Stimulated activated CD8-positive, alpha-beta memory T cell treated with anti-CD3 and anti-CD28 coated beads, Interleukin-2, amount 100 ng/mL, for 48 hours (primary cell): ENCODE measurements at regions not wholly inside any gene's neighbourhood (a gene's known extent, or its start where the extent isn't known, plus 50 kb on each side); places are given as distances from the start of the nearest gene placed in this dataset.
"Not testable (repeated sequence)": the region's sequence is repeated elsewhere in the genome, so short reads cannot be mapped to it uniquely, and the experiment has no call there.

ENCODE experiments used
- DNase-seq, 2 donors: peaks; one replicate each; pipeline ENCODE4 v3.0.0-alpha.2; 2020; ENCODE audit warnings: low read depth in 2 of 2

DNA sequence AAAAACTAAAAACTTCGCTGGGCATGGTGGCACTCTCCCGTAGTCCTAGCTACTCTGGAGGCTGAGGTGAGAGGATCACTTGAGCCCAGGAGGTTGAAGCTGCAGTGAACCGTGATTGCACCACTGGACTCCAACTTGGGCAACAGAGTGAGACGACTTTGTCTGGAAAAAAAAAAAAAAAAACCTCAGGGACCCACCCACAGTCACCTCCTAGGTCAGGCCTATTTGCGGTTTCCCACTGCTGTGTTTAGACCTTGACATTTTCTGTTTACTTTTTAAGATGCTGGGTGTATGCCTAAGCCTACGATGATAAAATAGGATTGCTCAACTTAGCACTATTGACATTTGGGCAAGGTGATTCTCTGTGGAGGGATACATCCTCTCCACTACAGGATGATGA lies 197.4 kb upstream of the TBL1X start:
- no peak for DNase-seq

DNA sequence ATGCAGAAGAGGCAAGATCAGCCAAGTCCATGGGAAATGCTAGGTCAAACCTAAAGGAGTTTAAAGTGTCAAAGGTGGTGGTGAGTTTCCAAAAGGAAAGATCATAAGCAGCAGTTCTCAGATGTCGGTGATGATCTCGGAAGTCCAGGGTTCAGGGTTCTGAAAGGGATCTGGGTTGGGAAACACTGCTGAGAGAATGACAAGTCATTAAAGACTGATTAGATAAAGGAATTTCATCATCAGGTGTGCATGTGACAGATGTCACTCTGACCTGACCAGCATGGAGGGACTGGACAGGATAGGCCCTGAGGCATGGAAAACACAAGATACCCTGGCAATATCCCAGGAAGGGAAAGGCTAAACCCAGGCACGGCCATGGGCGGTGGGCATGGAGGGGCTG lies 195.7 kb upstream of the TBL1X start:
- no peak for DNase-seq

DNA sequence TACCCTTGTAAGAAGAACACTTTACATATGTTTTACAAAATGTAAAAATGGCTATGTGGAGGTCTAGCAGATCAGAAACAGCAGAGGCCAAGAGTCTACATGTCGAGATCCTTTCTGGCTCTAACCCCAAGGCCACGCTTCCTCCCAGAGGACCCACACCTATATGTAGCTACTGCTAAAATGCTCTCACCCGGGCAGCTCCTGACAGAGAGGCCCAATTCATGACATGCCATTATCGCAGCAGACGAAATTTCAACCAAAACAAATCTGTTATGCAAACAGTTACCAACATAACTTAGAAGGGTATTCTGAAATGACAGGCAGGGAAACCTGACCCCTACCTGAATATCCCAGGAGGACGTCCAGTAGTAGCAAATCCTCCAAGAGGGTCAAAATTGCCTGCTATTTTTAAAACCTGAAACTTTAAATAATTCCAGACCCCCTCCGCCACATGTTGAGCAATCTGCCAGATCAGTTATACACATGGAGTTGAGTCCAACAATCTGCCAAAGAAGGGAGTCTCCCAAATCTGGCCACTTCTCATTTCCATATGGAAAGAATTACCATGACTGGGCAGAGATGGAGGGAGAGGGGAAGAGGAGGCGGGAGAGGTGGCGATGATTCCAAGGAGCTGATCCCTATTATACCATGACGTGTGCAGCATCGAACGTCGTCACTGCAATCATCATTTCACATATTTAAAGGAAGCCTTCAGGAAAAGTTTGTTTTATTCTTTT lies 192.9 kb upstream of the TBL1X start:
- no peak for DNase-seq

DNA sequence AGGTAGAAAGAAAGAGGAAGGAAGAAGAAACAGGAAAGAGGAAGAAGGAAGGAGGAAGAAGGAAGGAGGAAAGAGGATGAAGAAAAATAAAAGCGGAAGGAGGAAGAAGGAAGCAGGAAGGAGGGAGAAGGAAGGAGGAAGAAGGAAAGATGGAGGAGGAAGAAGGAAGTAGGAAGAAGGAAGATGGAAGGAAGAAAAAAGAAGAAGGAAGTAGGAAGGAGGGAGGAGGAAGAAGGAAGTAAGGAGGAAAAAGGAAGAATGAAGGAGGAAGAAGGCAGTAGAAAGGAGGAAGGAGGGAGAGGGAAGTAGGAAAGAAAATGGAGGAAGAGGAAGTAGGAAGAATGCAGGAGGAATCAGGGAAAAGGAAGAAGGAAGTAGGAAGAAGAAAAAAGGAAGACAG lies 191.1 kb upstream of the TBL1X start:
- no peak for DNase-seq

DNA sequence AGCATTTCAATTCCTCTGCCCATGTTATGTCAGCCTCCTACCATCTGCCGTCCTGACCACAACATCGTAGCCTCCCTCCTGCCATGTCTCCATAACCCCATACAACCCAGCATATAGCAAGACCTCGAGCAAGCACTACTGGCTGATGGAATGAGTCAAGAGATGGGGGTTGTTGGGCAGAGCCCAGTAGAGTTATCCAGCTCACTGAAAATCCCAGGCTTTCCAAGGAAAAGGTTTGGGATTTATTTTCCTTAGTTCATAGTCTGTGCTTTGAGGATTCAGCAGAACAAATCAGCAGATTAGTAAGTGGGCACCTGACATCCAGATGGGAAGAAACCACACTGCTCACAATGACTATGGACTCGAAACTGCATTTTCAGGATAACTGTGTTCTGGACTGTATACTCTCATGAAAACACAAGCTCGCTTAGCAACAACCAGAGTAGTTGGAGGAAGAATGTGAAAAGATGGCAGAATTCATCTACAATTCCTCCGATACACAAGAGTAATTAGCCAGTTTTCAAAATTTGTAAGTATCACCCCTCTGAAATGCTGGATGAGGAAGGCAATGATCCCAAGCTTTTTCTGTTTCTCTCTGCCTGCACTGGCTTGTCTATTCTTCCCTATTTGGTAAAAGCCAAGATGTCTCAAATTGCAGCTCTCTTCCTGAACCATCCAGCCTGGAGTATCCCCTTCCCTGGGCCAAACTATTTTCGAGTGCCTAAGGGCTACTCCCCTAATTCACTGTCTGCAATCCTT lies 186.2 kb upstream of the TBL1X start:
- no peak for DNase-seq

DNA sequence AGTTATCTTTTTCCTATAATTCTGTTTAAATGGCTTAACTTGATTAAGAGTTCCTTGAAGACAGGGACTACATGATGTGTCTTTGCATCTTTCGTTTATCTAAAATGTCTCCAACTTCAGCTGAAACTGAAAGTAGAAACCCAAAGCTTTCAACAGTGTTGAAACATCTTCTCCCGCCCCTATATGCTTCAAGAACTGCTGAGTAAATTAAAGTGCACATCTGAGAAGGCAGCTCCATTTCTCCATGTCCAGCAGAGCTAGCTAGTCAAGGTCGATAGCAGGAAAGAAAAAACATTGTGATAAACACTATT lies 185.7 kb upstream of the TBL1X start:
- DNase-seq = no peak

DNA sequence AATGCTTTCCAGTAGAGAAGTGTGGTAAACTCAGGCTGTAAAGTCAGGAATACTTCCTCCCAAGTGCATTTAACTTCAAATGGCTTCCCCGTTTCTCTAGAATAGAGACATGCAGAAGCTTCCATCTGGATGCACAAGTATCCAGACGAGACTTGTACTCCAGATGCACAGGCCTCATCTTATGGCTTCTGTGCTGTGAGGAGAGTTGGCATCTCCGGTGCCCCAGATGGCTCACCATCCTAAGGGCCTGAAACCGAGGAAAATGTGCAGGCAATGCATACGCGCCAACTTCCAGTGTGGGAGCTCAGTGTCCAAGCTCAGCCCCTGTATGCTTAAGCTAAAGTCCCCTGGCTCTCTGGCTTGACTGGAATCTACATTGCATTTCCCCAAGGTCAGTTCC lies 184.0 kb upstream of the TBL1X start:
- DNase-seq = no peak

DNA sequence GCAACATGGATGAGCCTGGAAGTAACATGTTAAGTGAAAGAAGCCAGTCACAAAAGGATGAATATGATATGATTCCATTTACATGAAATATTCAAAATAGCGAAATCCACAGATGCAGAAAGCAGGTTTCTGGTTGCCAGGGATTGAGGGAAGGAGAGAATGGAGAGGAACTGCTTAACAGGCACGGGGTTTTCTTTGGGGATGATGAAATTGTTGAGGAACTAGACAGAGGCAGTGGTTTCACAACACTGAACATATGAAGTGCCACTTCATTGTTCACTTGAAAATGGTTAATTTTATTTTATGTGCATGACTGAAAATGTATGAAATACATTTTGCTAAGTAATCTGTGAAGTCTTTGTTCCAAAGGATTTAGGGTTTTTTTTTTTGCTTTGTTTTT lies 182.5 kb upstream of the TBL1X start:
- no peak for DNase-seq

DNA sequence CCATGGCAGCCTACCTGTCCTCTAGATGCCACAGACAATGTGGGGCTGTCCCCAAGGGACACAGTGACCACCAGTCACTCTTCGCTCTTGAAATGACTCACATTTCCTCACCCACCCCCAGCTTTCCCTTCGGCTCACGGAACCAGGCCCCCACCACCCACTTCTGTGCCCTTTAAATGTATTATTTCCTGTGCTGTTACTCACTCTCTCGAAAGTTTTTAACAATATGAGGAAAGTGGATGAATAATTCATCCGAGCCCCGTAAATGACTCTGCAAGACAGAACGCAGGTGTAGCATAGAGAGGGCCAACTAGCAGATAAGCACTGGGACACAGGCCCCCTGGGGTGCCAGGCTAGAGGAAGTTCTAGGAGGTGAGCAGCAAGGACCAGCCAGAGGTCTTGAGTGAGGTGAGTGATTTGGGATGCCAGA lies 179.5 kb upstream of the TBL1X start:
- DNase-seq = peak; percentile 26 to 37

DNA sequence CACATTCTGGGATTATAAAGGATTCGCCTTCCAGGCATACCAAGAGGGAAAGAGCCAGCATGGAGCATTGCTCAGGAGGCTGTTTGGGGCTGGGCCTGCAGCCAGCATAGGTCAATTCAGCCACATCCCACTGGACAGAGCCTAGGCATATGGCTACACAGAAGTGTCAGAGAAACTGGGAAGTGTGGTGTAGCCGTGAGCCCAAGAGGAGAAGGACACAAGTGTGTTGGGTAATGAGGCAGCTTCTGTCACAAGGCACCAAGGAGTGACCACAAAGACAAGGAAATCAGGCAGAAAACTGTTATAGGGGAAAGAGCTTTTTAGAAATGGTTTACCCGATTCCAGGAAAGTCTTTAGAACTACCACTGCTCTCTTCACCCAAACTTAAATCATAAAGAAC lies 178.6 kb upstream of the TBL1X start:
- no peak for DNase-seq

DNA sequence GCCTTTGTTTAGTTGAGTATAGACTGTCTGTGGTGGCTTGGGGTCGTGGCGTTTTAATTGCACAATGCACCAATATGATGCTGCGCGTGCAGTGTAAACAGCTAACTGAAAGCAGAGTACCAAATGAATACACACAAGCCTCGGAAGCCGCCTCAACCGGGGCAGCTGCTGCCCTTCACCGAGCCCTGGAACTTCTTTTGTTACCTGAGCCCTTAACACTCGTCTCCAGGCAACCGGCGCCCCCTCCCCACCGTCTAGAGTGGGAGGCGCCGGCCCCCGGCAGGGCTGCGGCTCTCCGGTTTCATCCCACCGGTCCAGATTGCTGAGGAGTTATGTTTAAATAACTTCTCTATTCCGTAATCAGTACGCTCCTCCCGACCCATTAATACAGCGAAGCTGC lies 173.2 kb upstream of the TBL1X start:
- no peak for DNase-seq

DNA sequence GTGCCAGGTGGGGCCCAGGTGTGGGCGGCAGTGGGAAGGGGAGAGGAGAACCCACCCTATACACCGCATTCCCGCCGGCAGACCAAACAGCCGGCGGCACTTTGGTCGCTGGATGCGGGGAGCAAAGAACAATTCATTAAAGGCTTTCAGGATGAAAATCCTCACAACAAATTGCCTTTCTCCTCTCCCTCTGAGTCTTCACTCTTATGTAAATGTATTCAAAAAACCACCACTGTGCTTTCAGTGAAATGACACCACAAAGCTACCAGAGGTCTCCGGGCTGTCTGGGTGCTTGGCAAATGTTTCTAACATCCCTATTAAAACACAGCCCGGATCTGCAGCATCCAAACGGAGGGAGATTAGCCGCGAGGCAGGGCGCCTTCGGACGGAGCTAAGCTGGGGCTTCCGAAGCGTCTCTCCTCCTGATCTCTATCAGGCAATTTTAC lies 171.8 kb upstream of the TBL1X start:
- DNase-seq = no peak

DNA sequence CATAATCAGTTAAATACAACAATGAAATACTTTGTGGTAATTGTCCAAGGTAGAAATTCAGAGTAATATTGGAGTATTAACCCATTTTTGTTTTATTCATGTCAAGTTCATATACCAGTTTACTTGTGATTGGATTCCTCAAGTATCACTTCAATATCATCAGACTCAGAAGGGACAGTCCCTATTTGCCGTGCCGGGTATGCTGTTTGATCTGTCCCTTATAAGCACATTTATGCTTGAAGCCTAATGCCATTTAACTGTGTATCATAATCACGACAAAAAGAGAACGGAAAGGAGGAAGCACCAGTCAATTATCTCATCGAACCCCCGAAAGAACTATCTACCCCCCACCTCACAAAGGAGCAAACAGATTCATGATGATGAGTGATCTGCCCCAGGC lies 171.0 kb upstream of the TBL1X start:
- no peak for DNase-seq

DNA sequence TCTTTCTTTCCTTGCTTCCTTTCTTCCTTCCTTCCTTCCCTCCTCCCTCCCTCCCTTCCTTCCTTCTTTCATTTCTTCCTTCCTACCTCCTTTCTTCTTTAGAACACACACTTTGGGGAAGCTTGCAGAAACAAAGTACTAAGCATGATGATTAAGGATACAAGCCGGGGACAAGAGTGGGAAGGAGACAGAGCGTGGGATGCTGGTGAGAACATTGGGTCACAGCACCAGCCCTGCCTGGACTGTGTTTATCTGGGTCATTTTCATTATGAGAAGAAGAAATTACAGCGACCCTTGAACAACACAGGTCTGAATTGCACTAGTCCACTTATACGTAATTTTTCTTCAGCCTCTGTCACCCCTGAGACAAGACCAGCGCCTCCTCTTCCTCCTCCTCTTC lies 169.3 kb upstream of the TBL1X start:
- no peak for DNase-seq

DNA sequence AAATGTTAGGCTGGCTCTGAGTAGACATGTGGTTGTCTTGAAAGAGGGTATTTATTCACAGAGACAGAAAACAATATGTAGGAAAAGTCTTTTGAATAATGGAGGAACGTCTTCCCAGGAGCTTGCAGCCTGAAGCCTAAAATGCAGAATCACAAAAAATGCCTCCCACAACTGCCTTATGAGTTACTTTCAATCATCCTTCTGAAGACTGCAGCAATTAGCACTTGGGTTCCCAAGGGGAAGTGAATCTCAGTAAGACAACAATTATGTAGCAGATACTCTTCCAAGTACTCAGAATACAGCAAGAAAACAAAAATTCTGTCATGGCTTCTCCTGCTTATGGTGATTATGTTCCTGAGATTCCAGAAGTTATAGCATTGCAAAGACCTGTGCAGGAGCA lies 166.6 kb upstream of the TBL1X start:
- DNase-seq = no peak

DNA sequence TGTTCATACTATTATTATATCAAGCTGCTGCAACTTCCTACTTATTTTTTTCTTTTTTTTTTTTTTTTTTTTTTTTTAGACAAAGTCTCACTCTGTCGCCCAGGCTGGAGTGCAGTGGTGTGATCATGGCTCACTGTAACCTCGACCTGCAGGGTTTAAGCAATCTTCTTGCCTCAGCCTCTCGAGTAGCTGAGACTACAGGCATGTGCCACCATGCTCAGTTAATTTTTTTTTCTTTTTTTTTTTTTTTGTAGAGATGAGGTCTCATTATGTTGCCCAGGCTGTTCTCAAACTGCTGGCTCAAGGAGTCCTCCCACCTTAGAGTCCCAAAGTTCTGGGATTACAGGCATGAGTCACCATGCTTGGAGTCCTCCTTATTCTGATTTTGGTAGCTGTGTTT lies 165.2 kb upstream of the TBL1X start:
- DNase-seq = not testable (repeated sequence)

DNA sequence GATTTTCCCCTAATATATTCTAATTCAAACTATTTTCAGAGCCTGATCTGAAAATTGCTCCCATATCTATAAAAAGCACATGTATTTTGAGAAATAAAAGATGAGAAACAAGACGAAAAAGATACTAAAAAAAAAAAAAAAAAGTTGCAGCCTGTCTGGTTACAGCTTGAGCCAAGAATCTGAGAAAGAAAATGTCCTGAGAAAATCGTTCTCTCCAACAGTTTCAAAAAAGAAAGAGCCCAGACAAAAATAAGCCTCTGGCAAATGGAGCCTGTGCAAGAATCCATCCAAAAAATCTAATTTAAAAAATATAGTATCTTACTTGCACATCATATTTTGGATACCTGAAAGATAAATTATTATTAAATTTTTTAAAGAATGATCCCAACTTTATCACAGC lies 163.0 kb upstream of the TBL1X start:
- no peak for DNase-seq

DNA sequence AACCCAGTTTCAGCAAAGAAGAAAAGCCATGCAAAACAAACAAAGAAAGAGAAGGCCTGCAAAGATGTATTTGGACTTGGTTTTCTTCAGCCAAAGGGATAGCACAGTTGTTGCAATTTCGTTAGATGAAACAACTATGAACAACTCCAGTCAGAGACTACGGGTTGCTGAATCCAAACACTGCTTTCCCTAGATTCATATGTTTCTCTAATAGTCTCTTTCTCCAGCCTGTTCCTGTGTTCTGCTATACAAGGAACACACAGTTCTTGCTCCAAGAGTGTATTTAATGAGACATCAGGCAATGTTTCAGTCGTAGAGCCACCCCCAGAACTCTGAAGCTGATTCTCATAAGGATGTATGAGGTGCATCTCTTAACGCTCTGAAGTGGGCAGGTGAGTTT lies 162.5 kb upstream of the TBL1X start:
- no peak for DNase-seq

DNA sequence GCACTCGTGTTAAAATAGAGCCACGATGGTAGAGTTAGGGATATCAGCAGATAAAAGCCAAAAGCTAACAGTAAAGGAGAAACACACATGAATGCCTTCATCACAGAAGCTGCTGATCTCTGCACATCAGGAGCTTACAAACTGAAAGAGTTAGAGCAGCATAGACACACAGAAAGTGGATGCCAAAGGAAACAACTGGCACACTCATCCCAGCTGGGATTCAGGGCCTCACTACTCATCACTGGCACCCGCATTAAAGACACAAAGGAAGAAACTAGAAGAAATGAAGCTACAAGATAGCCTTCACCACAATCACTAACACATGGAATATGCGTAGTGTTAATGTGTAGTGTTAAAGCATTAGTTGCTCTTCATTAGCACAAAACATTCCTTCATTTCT lies 156.4 kb upstream of the TBL1X start:
- DNase-seq = no peak

DNA sequence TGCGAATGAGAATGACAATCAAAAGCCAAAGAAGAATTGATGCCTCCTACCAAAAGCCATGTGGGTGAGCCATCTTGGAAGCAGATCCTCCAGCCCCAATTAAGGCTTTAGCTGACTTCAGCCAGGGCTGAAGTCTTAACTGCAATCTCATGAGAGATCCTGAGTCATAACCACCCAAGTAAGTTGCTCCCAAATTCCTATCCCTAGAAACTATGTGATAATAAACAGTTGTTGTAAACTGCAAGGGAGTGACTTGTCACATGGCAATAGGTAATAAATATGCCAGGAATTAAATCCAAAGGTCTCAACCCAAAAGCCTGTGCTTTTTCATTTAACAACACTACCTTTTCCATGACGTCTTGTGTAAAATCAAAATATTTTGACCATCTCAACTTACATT lies 154.2 kb upstream of the TBL1X start:
- DNase-seq = no peak

DNA sequence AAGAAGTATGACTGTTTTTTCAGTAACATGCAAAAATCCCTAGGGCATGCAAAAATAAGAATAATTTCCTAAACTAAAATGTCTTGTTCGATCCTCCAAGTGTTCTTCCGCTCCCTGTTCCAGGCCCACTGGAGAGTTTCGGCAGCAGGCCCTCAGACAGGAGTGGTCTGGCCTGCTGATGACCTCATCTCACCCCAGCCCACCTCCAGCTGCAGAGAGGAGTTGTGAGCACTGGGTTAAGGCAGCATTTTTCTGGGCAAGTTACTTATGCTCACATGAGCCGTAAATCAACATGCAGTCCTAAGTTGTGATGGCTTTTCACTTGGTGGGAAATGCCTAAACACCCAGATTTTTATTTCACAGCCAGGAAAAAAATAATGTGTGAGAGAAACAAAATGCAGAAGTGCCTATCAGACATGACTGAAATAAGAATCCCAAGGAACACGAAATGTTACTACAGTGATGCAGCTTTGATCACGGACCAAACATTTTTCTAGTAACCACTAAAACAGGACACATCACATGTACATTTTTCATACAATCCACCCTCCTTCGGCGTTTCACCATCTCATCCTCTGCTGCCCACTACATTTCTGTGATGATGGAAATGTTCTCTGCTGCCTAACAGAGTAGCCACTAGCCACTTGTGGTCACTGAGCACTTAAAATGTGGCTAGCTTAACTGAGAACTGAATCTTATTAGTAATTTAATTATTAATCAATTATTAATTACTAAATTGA lies 153.3 kb upstream of the TBL1X start:
- DNase-seq = no peak

DNA sequence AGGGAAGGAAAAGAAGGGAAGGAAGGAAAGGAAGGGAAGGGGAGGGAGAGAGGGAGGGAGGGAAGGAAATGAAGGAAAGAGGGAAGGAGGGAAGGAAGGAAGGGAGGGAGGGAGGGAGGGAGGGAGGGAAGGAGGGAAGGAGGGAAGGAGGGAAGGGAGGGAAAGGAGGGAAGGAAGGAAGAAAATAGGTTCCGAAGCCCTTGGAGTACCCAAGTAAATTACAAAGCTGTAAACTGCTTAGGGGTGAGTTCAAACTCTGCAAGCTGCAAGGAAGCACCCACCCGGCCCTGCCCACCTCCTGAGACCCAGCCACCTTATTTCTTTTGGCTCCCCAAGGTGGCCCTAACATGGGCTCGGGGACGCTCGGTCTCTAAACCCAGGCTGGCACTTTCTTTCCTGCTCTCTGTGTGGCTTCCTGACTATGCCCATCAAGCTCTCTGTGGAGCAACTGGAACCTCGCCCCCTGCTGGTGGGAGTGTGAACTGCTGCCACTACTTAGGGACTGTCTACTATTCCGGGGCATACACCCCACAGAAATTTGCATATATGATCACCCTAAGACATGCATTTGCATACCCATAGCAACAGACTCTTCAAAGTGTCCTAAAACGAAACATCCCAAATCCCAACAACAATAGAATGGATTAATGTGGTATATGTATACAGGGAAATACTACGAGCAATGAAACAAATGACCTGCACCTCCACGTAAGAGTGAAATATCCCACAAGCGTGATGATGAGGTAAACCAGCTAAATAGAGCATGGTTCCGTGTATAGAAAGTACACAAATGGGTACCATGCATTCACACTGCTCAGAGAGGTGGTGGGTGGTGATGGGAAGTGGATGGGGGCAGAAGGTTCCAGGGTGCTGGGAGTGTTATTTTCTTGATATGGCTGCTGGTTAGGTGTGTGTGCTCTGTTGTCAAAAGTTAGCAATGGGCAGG lies 151.7 kb upstream of the TBL1X start:
- DNase-seq = peak; percentile 60 to 61
